NB4 (cell line): ENCODE measurements at regions not wholly inside any gene's neighbourhood (a gene's known extent, or its start where the extent isn't known, plus 50 kb on each side); places are given as distances from the start of the nearest gene placed in this dataset.

Source experiments
- CTCF ChIP-seq: IDR thresholded peaks from one replicate; pipeline ENCODE4 v1.5.1; 2012; ENCODE audit warnings: low read depth, low read length
- MAX ChIP-seq: IDR thresholded peaks from 2 replicates; pipeline ENCODE4 v1.6.1; 2011; ENCODE audit warnings: low read depth, low read length
- POLR2A ChIP-seq: IDR thresholded peaks from 2 replicates; pipeline ENCODE4 v1.6.1; 2011; ENCODE audit warnings: mild to moderate bottlenecking; ENCODE audit not compliant: insufficient read length; ENCODE audit errors: extremely low read depth

GRCh38 chr3:10646531-10647335, 141.3 kb upstream of the ATP2B2 start:
- TF ChIP-seq CTCF (no peak), POLR2A (no peak), MAX (no peak)
